ENCODE measurements at regions not wholly inside any gene's neighbourhood (a gene's known extent, or its start where the extent isn't known, plus 50 kb on each side); places are given as distances from the start of the nearest gene placed in this dataset.
"Not testable (repeated sequence)": the region's sequence is repeated elsewhere in the genome, so short reads cannot be mapped to it uniquely, and the experiment has no call there.

- not testable (repeated sequence) for H3K36me3 Mint-ChIP-seq (ENCODE audit: low read depth); H3K4me3 Mint-ChIP-seq; H3K4me1 Mint-ChIP-seq (ENCODE audit: low read depth); DNase-seq; H3K27ac Mint-ChIP-seq; H3K9me3 Mint-ChIP-seq
- H3K27me3 Mint-ChIP-seq = peaks cover 48% of the 10 kb centered on the region
Observed at GRCh38 chr4:3625286-3625875, 93.2 kb upstream of the LRPAP1 start.

DNA sequence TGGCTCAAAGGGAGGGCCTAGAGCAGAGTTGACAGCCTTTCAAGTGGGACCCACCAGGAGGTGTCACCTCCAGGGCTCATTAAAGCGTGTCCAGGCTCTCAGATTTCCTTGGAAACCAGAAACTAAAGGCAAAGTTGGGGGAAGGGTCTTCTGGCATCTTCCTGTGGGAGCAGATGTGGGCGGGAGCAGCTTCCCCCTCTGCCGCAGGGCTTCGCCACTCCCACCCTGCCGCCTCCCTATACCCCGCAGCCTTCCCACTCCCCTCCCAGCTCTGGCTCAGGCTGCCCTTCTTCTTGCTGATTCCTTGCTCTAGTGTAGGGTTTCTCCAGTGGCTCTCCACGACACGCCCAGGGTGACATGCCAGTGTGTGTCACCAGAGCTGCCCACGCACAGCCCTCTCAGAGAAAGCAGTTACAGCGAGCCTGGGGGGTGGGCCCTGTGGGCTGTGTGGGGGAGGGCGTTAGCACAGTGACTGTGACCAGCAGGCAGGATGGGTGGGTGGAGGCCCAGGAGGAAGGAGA lies 91.6 kb upstream of the LRPAP1 start:
- not testable (repeated sequence) for H3K9me3 Mint-ChIP-seq; DNase-seq; H3K27ac Mint-ChIP-seq; H3K4me3 Mint-ChIP-seq; H3K4me1 Mint-ChIP-seq (ENCODE audit: low read depth); H3K36me3 Mint-ChIP-seq (ENCODE audit: low read depth)
- H3K27me3 Mint-ChIP-seq = peaks cover 45% of the 10 kb centered on the region

DNA sequence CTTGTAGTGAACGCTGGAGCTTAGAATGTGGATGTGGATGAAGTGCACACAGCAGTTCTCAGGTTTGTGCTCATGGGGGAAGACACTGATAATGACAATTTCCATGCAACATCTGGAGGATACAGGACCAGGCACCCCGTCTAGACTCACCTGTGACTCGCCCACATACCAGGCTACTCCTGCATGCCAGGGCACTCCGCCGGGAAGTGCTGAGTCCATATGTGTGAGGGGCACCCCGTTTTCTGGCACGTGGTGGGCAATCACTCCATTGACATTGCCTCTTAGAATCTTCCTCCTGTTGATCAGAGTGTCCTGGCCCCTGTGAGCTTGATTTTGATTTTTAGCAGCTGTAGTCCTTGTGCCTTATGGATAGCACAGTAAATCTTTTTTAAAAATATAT lies 90.9 kb upstream of the LRPAP1 start:
- H3K9me3 Mint-ChIP-seq = no peaks in the 10 kb centered on the region

DNA sequence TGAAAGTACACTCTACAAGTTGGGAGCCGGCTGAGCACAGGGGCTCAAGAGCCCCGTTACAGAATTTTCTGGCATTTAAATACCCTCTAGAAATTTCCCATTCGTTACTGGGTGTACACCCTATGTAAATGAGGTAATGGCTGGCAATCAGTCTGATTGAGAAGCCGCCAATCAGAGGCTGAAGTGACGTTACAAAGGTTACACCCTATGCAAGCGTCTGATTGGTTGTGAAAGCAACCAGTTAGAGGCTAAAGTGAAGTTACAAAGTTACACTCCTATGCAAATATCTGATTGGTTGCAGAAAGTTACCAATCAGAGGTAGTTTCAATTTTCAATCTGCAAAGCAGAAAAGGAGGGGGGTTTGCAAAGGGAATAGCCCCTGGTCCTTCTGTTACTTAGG lies 88.1 kb upstream of the LRPAP1 start:
- peaks cover 50% of the 10 kb centered on the region for H3K27me3 Mint-ChIP-seq
- H3K27ac Mint-ChIP-seq; H3K9me3 Mint-ChIP-seq; H3K4me3 Mint-ChIP-seq; H3K4me1 Mint-ChIP-seq (ENCODE audit: low read depth); H3K36me3 Mint-ChIP-seq (ENCODE audit: low read depth); DNase-seq: not testable (repeated sequence)

More for the DNA sequence above, 90.9 kb upstream of the LRPAP1 start:
- Mint-ChIP-seq H3K27ac (no peak overlapping the region), H3K36me3 (ENCODE audit: low read depth) (no peaks in the 10 kb centered on the region), H3K4me3 (no peak overlapping the region), H3K4me1 (ENCODE audit: low read depth) (no peaks in the 10 kb centered on the region), H3K27me3 (peaks cover 49% of the 10 kb centered on the region)
- no peak for DNase-seq

DNA sequence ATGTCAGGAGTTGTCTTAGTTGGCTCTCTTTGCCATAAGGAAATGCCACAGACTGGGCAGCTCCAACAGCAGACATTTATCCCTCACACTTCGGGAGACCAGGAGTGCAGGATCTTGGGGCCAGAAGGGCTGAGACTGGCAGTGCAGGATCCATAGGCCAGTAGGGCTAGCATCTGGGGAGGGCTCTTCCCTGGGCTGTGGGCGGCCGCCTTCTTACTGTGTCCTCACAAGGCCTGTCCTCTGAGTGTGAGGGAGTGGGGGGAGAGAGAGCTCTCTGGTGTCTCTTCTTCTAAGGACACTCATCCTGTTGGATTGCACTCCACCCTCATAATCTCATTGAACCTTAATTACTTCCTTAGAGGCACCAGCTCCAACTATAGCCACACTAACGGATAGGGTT lies 87.5 kb upstream of the LRPAP1 start:
- peaks cover 43% of the 10 kb centered on the region for H3K27me3 Mint-ChIP-seq
- not testable (repeated sequence) for DNase-seq; H3K4me1 Mint-ChIP-seq (ENCODE audit: low read depth); H3K36me3 Mint-ChIP-seq (ENCODE audit: low read depth); H3K4me3 Mint-ChIP-seq; H3K9me3 Mint-ChIP-seq; H3K27ac Mint-ChIP-seq

DNA sequence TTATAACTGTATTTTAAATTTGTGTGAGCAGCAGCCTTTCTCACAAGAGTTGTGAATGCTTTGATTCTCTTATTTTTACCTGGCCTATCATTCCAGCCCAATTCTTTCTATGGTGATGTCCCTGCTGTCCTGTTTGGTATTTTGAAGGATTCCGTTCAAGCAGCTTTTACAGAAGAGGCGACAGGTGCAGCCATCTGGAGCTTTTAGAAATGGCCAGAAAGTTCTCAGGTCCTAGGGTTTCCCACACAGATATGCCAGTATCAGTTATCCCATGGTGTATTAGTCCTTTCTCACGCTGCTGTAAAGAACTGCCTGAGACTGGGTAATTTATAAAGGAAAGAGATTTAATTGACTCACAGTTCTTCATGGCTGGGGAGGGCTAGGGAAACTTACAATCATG lies 86.1 kb upstream of the LRPAP1 start:
- H3K4me3 Mint-ChIP-seq; H3K4me1 Mint-ChIP-seq (ENCODE audit: low read depth); H3K9me3 Mint-ChIP-seq; H3K36me3 Mint-ChIP-seq (ENCODE audit: low read depth); DNase-seq; H3K27ac Mint-ChIP-seq: not testable (repeated sequence)
- peaks cover 36% of the 10 kb centered on the region for H3K27me3 Mint-ChIP-seq

- Mint-ChIP-seq H3K4me3 (no peak overlapping the region), H3K36me3 (ENCODE audit: low read depth) (no peaks in the 10 kb centered on the region), H3K27me3 (peaks cover 19% of the 10 kb centered on the region), H3K9me3 (peaks cover 4% of the 10 kb centered on the region), H3K4me1 (ENCODE audit: low read depth) (no peaks in the 10 kb centered on the region), H3K27ac (no peak overlapping the region)
- DNase-seq = peak; percentile 11
Observed at GRCh38 chr4:3615386-3616286, 83.4 kb upstream of the LRPAP1 start.

DNA sequence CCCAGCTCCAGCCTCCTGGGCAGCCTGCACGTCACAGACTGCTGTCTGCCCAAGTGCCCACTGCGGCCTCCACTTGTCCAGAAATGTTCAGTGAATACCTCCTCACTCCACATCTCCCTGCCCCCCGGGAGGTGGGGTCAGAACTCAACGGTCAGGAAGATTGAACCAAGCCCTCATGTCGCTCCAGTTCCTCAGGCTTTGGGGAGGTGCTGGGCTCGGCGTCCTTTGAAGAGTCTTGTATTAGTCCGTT lies 82.4 kb upstream of the LRPAP1 start:
- Mint-ChIP-seq H3K27ac (no peak overlapping the region), H3K9me3 (peaks cover 4% of the 10 kb centered on the region), H3K36me3 (ENCODE audit: low read depth) (no peaks in the 10 kb centered on the region)

GRCh38 chr4:3613967-3614730 lies 81.9 kb upstream of the LRPAP1 start:
- Mint-ChIP-seq H3K9me3 (peaks cover 4% of the 10 kb centered on the region), H3K4me1 (ENCODE audit: low read depth) (no peaks in the 10 kb centered on the region), H3K27me3 (peaks cover 12% of the 10 kb centered on the region), H3K27ac (no peak overlapping the region), H3K36me3 (ENCODE audit: low read depth) (no peaks in the 10 kb centered on the region), H3K4me3 (no peak overlapping the region)
- DNase-seq = no peak

More for the DNA sequence above, 82.4 kb upstream of the LRPAP1 start:
- Mint-ChIP-seq H3K27me3 (peaks cover 14% of the 10 kb centered on the region), H3K4me1 (ENCODE audit: low read depth) (no peaks in the 10 kb centered on the region), H3K4me3 (no peak overlapping the region)
- no peak for DNase-seq

GRCh38 chr4:3612934-3613333 lies 80.7 kb upstream of the LRPAP1 start:
- no peak for DNase-seq
- peaks cover 4% of the 10 kb centered on the region for H3K9me3 Mint-ChIP-seq
- no peaks in the 10 kb centered on the region for H3K36me3 Mint-ChIP-seq (ENCODE audit: low read depth)
- no peaks in the 10 kb centered on the region for H3K4me1 Mint-ChIP-seq (ENCODE audit: low read depth)
- H3K4me3 Mint-ChIP-seq = no peak overlapping the region
- no peak overlapping the region for H3K27ac Mint-ChIP-seq
- H3K27me3 Mint-ChIP-seq = peaks cover 3% of the 10 kb centered on the region

GRCh38 chr4:3612281-3612680 lies 80.1 kb upstream of the LRPAP1 start:
- Mint-ChIP-seq H3K27me3 (no peaks in the 10 kb centered on the region), H3K4me1 (ENCODE audit: low read depth) (no peaks in the 10 kb centered on the region), H3K36me3 (ENCODE audit: low read depth) (no peaks in the 10 kb centered on the region), H3K27ac (no peak overlapping the region), H3K4me3 (no peak overlapping the region), H3K9me3 (peaks cover 4% of the 10 kb centered on the region)
- no peak for DNase-seq

DNA sequence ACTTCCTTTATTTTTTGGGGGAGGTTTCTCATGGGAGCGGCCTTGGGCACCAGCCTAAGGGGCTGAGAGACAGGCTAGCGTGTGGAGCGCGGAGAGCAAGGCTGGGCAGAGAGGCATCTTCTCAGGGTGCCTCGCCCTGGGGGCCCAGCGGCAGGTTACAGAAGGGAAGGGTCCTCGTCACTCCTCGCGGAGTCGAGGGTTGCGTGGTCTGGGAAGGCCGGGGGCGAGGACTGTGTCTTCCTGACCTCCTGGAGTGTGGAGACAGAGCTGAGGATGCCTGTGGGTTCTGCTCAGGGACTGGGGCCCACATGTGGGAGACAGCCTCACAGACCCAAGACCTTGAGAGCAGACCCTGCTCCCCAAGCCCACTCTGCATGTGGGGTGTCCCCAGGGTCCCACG lies 79.6 kb upstream of the LRPAP1 start:
- Mint-ChIP-seq H3K4me3 (no peak overlapping the region), H3K4me1 (ENCODE audit: low read depth) (no peaks in the 10 kb centered on the region), H3K27me3 (no peaks in the 10 kb centered on the region), H3K27ac (no peak overlapping the region), H3K9me3 (peaks cover 4% of the 10 kb centered on the region), H3K36me3 (ENCODE audit: low read depth) (no peaks in the 10 kb centered on the region)
- DNase-seq = no peak

DNA sequence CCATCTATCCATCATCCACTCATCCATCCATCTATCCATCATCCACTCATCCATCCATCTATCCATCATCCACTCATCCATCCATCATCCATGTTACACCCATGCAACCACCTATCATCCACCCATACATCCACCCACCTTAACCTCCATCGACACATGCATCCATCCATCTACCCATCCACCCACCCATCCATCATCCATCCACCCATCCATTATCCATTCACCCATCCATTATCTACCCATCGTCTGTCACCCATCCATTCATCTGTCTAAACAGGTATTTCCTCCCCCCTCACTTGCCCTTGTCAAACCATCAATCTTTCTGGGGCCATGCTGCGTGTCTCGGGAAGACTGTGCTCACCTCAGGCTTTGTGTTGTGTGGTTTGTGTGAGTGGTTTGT lies 78.6 kb upstream of the LRPAP1 start:
- not testable (repeated sequence) for H3K27me3 Mint-ChIP-seq; H3K9me3 Mint-ChIP-seq; H3K4me3 Mint-ChIP-seq; H3K36me3 Mint-ChIP-seq (ENCODE audit: low read depth); H3K4me1 Mint-ChIP-seq (ENCODE audit: low read depth); DNase-seq; H3K27ac Mint-ChIP-seq

- H3K36me3 Mint-ChIP-seq (ENCODE audit: low read depth); H3K9me3 Mint-ChIP-seq; H3K4me1 Mint-ChIP-seq (ENCODE audit: low read depth); DNase-seq; H3K27me3 Mint-ChIP-seq; H3K27ac Mint-ChIP-seq; H3K4me3 Mint-ChIP-seq: not testable (repeated sequence)
Observed at GRCh38 chr4:3609905-3610304, 77.7 kb upstream of the LRPAP1 start.

Measured in activated T-cell treated with anti-CD3 and anti-CD28 coated beads, Interleukin-2, amount 50 U/mL, for 24 hours (primary cell).